ENCODE measurements at regions not wholly inside any gene's neighbourhood (a gene's known extent, or its start where the extent isn't known, plus 50 kb on each side); places are given as distances from the start of the nearest gene placed in this dataset.

DNA sequence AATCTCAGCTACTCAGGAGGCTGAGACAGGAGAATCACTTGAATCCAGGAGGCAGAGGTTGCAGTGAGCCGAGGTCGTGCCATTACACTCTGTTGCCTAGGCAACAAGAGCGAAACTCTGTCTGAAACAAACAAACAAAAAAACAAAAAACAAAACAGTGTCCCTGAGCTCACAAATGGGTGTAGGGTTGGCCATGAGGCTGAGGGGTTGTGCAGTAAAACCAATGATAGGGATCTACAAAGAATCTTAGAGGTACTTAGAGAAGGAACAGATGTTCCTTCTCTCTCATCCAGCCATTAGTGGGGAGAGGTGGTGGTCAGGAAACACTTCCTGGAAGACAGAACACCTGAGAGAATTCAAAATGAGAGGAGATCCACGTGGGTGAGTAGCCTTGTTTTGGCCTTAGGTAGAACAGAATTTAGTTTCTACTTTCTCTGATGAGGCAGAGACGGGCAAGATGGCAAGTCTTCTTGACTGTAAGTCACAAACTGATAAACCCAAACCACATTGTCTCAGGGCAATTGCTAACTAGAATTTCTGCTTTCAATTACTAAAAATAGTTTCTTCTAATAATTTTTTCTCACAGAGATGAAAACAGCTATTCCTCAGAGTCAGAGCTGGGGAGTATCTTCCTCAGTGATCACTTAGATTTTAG, 61.5 kb upstream of the PPM1B start:
- TF ChIP-seq, protein P1, sequence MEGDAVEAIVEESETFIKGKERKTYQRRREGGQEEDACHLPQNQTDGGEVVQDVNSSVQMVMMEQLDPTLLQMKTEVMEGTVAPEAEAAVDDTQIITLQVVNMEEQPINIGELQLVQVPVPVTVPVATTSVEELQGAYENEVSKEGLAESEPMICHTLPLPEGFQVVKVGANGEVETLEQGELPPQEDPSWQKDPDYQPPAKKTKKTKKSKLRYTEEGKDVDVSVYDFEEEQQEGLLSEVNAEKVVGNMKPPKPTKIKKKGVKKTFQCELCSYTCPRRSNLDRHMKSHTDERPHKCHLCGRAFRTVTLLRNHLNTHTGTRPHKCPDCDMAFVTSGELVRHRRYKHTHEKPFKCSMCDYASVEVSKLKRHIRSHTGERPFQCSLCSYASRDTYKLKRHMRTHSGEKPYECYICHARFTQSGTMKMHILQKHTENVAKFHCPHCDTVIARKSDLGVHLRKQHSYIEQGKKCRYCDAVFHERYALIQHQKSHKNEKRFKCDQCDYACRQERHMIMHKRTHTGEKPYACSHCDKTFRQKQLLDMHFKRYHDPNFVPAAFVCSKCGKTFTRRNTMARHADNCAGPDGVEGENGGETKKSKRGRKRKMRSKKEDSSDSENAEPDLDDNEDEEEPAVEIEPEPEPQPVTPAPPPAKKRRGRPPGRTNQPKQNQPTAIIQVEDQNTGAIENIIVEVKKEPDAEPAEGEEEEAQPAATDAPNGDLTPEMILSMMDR (IDR thresholded peaks at IDR 0.05 in 8 of 11, conservative IDR thresholded peaks at IDR 0.05 in 3 of 11) = no peak
- TF ChIP-seq POLR2A (IDR thresholded peaks at IDR 0.05) = no peak
